GM12892 (cell line): ENCODE measurements at regions not wholly inside any gene's neighbourhood (a gene's known extent, or its start where the extent isn't known, plus 50 kb on each side); places are given as distances from the start of the nearest gene placed in this dataset.

Experiments used
- DNase-seq: peaks from one replicate; pipeline ENCODE4 v3.0.0; 2011; ENCODE audit not compliant: insufficient read length
- FAIRE-seq: peaks from 2 replicates; lab custom pipeline; 2011; peaks lifted over from hg19 to GRCh38; lab: Jason Lieb, UNC
- POLR2A ChIP-seq: IDR thresholded peaks from 2 replicates; pipeline ENCODE4 v1.6.1; 2011; ENCODE audit warnings: low read depth, low read length, control low read depth
- POLR2AphosphoS5 ChIP-seq: IDR thresholded peaks from 2 replicates; pipeline ENCODE4 v1.6.1; 2011; ENCODE audit warnings: low read depth, low read length, control low read depth
- TAF1 ChIP-seq: IDR thresholded peaks from 2 replicates; pipeline ENCODE4 v1.6.1; 2011; ENCODE audit warnings: low read depth, mild to moderate bottlenecking, control low read depth, low read length, borderline replicate concordance

DNA sequence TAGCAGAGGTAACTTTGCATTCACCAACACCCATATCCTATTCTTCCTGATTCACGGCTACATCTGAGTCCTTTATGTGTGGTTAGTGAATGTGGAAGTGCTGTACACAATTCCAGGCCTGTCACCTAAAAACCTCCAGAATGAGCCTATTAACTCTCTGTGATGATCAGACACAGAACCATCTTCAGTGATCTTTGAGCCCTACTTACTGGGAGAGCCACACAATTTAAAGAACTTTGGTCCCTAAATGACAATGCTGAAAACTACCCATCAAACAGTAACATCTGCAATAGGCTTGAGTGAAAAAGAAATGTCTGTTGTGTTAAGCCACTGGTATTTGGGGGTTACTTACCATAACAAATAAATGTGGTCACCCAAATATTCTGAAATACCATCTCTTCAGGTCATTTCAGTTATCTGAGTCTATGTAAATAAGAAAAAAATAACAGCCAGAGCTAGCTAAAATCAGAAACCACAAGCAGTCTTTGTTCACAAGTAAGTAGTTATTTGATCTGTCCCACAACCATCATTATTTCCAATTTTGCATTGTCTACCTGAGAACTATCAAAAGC lies 145.7 kb downstream of the HGF start:
- DNase-seq (no peak), FAIRE-seq (no peak)
- TF ChIP-seq TAF1, result no peak
- no peak for TF ChIP-seq POLR2A
- TF ChIP-seq POLR2AphosphoS5, result no peak

DNA sequence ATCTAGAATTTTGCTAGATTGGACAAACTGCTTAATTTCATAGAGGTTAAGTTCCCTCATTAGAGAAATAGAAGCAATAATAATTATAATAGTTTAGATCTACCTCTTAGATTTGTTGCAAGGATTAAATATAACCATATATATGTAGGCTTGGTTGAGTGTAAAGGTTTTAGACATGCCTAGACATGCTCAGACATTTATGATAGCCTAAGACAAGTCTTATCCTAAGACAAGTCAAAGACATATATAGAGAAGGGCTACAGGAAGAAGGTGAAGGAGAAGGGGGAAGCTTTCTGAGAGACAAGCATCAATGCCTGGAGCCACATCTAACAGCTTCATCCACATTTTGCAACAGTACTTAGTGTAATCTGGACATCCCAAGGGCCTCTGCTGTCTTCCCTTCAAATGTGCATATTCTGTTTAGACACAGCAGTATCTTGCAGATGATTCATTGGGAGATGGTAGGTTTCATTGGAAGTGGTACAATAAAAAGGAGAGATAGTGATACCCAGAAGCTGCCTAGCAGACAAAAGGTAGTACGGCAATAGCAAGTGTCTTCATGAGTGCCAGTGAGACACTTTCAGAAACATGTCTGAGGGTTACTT lies 146.5 kb downstream of the HGF start:
- FAIRE-seq (peak; percentile 33), DNase-seq (no peak)
- TF ChIP-seq POLR2A (no peak), TAF1 (no peak), POLR2AphosphoS5 (no peak)

DNA sequence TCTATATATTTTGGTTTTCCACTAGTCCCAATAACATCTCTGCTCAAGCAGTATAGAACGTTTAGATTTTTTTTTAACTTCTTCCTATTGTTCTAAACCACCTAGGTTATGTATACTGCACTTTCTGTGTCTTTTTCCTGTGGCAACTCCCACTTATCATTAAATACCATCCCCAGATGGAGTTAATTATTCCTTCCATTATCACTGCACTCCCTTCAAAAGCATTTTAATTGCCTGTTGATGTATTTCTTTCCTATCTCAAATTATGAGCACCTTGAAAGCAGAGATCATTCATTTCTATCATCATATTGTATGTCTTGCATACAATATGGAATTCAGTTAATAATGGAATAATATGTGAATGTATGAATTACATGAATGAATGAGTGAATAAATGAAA lies 148.0 kb downstream of the HGF start:
- TF ChIP-seq TAF1, result no peak
- no peak for TF ChIP-seq POLR2A
- DNase-seq, result no peak
- FAIRE-seq, result no peak

DNA sequence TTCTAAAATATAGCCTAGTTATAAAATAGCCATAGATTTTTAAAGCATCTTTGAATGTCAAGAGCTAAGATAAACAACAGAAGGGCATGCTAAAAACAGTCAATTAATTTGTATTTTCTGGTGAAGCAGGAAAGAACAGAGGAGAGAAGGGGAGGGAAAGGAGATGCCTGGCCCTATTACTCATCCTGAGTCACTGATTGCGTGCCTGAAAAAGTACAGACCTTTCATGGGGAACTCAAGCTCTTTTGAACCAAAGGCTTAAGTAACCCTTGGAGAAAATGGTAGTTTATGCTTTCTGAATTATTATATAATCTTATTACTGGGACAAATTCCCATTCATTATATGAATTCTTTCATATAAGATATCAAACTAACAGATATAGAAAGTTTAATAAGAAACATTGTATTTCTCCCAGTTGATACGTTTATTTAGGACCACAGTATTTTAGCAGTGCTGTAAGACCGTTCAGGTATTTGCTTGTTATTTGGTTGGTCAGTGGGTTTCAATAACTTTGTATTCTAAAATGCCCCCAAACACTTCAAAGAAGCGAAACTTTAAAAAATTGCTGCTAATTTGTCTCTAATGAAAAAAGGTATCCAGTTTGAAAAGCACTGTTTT lies 151.3 kb downstream of the HGF start:
- no peak for FAIRE-seq
- no peak for DNase-seq
- no peak for TF ChIP-seq TAF1
- TF ChIP-seq POLR2A, result no peak
- no peak for TF ChIP-seq POLR2AphosphoS5

DNA sequence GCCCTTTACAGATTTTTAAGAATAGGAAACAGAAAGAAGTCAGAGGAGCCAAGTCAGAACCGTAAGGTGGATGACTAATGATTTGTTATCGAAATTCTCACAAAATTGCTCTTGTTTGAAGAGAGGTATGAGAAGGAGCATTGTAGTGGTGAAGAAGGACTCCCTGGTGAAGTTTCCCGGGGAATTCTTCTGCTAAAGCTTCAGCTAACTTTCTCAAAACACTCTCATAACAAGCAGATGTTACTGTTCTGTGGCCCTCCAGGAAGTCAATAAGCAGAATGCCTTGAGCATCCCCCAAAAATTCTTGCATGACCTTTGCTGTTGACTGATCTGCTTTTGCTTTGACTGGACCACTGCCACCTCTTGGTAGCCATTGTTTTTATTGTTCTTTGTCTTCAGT lies 152.9 kb downstream of the HGF start:
- no peak for TF ChIP-seq POLR2AphosphoS5
- TF ChIP-seq POLR2A, result no peak
- TF ChIP-seq TAF1, result no peak
- FAIRE-seq (no peak), DNase-seq (no peak)

DNA sequence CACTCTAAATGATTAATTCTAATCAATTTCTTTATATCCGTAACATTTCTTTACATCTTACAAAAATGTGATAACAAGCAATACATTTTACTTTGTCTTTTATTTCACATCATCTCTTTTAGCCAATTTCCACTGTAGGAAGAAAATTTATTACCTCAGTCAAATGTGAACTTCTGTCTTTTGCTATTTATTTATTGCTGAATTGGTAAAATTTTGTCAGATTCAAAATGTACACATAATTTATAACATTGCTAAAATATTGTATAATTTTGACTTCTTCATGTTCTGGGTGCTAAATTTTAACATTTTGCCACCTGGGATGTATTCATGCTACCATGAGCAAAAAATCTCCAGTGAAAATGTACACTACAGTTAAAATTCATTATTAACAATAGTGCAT lies 158.0 kb downstream of the HGF start:
- no peak for FAIRE-seq
- TF ChIP-seq TAF1 (no peak), POLR2AphosphoS5 (no peak), POLR2A (no peak)
- DNase-seq, result no peak

DNA sequence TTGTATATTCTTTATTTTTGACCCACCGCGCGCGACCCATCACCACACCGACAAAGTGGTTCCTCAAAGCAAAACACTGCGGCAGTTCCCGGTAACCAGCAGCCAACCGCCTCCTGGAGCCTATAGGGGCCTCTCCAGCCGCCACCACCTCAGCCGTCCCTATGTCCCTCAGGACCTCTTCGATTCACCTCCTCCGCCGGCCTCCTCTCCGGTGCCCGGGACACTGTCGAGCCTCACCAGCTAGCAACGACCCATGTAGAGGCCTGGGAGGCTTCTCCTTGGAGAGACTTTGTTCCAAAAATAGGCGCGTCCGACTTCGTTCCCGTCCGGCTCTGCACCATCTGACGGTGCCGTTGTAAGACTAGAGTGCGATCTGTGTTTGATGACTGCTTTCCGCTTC lies 158.8 kb downstream of the HGF start:
- TF ChIP-seq POLR2A, result no peak
- no peak for TF ChIP-seq POLR2AphosphoS5
- TF ChIP-seq TAF1, result no peak
- FAIRE-seq (no peak), DNase-seq (no peak)

DNA sequence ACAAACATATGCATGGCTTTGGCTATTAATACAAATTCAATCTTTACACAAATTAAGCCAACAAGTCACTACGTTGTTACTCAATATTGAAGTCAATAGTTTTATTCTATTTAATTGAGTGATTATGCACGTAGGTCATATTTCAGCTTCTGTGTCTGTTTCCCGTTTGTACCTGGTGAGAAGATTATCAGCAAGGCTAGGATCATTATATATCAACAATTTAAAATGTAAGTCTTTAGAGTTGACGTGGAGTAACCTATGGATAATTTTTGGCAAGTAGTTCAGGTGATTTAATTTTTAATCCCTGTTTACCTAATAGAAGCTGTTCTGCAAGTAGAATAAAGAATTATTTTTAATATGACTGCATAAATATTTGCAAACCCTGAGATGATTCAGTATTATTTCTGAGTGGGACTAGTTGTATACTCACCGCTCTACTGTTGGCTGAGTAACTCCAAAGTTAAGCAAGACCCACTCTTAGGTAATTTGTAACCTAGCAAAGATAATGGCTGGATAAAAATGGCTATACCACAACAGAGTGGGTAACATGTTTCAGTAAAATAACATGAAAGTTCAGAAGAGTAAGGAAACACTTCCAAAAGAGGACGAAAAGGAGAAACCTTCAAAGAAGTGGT lies 161.0 kb downstream of the HGF start:
- FAIRE-seq (no peak), DNase-seq (no peak)
- TF ChIP-seq POLR2A (no peak), TAF1 (no peak), POLR2AphosphoS5 (no peak)

DNA sequence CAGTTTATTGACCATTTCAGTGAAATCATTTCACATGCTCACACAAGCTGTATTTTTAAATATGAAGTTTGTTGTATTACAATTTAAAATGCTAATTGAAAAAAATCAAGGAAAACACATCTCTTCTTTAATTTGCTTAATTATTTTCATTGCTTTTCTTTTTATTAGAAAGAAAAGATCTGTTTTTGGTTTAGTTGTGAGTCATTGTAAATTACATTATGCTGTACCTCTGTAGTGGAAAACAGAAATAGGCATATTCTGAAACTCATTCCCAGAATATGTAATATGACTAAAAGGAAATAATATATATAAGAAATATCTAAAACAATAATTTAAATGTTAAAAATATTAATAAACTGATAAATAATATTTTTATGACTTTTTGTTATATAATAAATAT lies 161.9 kb downstream of the HGF start:
- DNase-seq (no peak), FAIRE-seq (no peak)
- TF ChIP-seq POLR2AphosphoS5 (no peak), POLR2A (no peak), TAF1 (no peak)

DNA sequence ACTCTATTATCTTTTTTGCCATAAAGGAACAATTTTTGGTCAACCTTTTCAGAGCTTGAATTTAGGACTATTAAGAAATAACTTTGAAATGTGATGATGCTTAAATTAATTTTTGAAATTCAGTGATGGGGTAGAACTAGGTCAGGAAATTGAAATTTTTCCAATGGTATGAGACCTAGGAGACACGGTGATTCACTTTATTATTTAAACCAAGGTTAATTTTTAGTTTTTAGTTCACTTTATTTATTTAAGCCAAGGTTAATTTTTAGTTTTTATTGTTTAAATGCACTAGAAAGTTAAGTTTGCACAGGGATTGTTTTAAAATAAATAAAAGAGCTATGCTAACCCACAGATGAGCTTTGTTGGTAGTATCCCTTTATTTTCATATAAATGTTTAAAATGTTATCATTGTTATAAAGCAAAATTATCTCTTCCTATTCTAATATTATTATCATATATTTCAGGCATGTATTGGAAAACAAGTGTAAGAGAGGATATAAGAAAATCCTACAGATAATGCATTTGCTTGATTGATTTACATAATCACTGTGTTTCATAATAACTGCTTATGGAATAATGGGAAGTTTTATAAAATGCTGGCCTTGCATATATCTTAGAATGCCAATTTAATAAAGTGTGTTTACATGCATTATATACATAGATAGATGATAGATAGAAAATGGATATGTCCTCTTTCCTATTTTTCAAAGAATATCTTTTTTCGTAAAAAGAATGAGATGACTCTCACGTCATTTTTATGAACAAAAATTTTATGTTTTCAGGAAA lies 163.6 kb downstream of the HGF start:
- DNase-seq, result no peak
- FAIRE-seq, result no peak
- TF ChIP-seq POLR2A, result no peak

DNA sequence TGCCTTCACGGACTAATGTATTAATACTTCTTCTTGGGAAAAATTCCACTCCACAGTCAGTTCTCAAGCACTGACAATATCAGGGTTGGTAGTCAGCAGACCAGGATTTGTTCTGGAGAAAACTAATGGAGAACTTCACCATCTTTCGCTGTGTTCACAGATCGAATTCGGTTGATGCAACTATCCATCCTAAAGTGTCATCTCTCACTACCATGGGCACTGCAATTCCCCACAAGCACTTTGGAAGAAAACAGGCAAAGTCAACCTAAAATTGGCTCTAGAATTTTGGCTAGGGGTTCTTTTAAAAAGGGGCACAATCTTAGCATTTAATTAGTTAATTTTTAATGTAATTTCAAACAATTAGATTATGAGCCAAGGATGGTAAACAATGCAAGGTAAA lies 164.4 kb downstream of the HGF start:
- no peak for TF ChIP-seq POLR2AphosphoS5
- TF ChIP-seq POLR2A, result no peak
- TF ChIP-seq TAF1, result no peak
- no peak for DNase-seq
- no peak for FAIRE-seq

DNA sequence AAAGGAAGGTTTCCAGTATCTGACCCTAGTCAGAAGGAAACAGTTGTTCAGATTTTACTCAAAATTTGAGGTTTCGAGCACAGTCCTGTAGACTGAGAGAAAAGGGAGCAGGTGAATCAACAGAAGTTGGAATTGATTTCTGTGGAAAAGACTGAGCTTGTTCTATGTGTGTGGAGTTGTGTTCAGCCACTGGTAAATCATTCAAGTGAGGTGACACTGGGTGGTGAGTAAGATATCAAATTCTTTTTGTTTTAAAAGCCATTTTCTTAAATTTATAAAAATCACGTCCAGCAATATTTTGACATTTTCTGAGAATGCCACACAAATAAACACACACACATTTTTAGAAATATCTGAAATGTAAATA lies 165.1 kb downstream of the HGF start:
- DNase-seq, result no peak
- TF ChIP-seq POLR2AphosphoS5, result no peak
- no peak for TF ChIP-seq POLR2A
- TF ChIP-seq TAF1, result no peak

DNA sequence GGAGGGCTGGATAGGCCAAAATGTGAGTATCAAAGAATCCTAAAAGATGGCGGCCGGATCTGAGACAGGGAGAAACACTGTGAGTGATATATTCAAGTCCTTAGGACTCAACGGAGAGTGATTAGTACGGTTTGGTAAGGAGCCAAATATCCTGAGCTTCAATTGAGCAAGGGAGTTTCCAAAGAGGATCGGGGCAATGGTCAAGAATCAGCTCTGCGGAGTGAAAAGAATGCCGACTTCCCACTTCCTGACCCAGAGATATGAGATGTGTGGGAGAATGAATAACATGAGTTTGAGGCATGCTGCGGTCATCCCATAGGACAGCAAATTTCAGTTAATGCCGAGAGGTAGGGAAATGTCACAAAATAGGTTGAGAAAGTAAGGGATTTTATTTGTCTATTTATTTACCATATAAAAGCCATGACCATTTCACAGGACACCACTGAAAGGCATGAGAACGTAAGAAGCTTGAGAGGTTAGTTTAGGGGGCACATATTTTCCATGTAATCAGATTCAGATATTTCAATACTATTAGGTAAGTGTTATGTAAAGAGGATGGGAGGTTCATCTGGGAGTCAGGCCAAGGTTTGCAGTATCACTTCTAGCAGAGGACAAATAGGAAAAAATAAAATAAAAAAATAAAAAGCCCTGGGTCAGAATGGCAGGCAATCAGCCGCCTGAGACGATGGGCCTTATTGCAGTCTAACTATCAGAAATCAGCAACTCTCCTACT lies 165.6 kb downstream of the HGF start:
- no peak for DNase-seq
- no peak for TF ChIP-seq POLR2A
- TF ChIP-seq TAF1, result no peak
- TF ChIP-seq POLR2AphosphoS5, result no peak
- no peak for FAIRE-seq

More for the DNA sequence above, 165.1 kb downstream of the HGF start:
- FAIRE-seq, result no peak
